ENCODE measurements at regions not wholly inside any gene's neighbourhood (a gene's known extent, or its start where the extent isn't known, plus 50 kb on each side); places are given as distances from the start of the nearest gene placed in this dataset.

- Histone ChIP-seq H3K4me3 (no peak overlapping the region), H3K27ac (no peak overlapping the region), H3K4me1 (replicated peaks in 1 of 2) (no peaks in the 10 kb centered on the region)
- WGBS, 10 experiments = 7 to 100% (median 90%) methylated on average over 1 of the region's 1 CpG; no CpG with 5 or more reads in 4 of the 10 experiments
- no peak for ATAC-seq (replicated peaks in 6 of 8)
- in situ Hi-C loops (cut with MboI; ENCODE audit: low pct_unique_long_range_greater_than_20kb in 2 of 9, low sequenced_read_pairs in 9 of 9, unreplicated experiment in 9 of 9) = no loop called here
These were observed 1153.6 kb downstream of the FLRT2 start for GRCh38 chr14:86683561-86683960.

- no peaks in the 10 kb centered on the region for H3K4me1 ChIP-seq (replicated peaks in 1 of 2)
- no peak for ATAC-seq (replicated peaks in 6 of 8)
- WGBS, 10 experiments = 0 to 90% (median 76%) methylated on average over 1 to 3 of the region's 3 CpGs; no CpG with 5 or more reads in 4 of the 10 experiments
- in situ Hi-C loops (cut with MboI; ENCODE audit: low pct_unique_long_range_greater_than_20kb in 2 of 9, low sequenced_read_pairs in 9 of 9, unreplicated experiment in 9 of 9) = no loop called here
- H3K4me3 ChIP-seq = no peak overlapping the region
- H3K27ac ChIP-seq = no peak overlapping the region
These were observed 1145.1 kb downstream of the FLRT2 start for GRCh38 chr14:86675059-86675458.

GRCh38 chr14:86673523-86673969 lies 1143.6 kb downstream of the FLRT2 start:
- no peak for ATAC-seq (replicated peaks in 6 of 8)
- H3K4me3 ChIP-seq = no peak overlapping the region
- no peak overlapping the region for H3K27ac ChIP-seq
- in situ Hi-C loops (cut with MboI; ENCODE audit: low pct_unique_long_range_greater_than_20kb in 2 of 9, low sequenced_read_pairs in 9 of 9, unreplicated experiment in 9 of 9) = no loop called here
- no peaks in the 10 kb centered on the region for H3K4me1 ChIP-seq (replicated peaks in 1 of 2)

GRCh38 chr14:86672080-86672479 lies 1142.1 kb downstream of the FLRT2 start:
- in situ Hi-C loops (cut with MboI; ENCODE audit: low pct_unique_long_range_greater_than_20kb in 2 of 9, low sequenced_read_pairs in 9 of 9, unreplicated experiment in 9 of 9) = no loop called here
- ATAC-seq (replicated peaks in 6 of 8) = peak in 1 of 8 experiments; percentile 61
- Histone ChIP-seq H3K4me3 (no peak overlapping the region), H3K27ac (no peak overlapping the region), H3K4me1 (replicated peaks in 1 of 2) (no peaks in the 10 kb centered on the region)
- WGBS, 10 experiments = 7 to 100% (median 81%) methylated on average over 1 to 2 of the region's 2 CpGs

GRCh38 chr14:86665975-86666374 lies 1136.0 kb downstream of the FLRT2 start:
- Histone ChIP-seq H3K4me3 (no peak overlapping the region), H3K27ac (no peak overlapping the region), H3K4me1 (replicated peaks in 1 of 2) (no peaks in the 10 kb centered on the region)
- no peak for ATAC-seq (replicated peaks in 6 of 8)
- in situ Hi-C loops (cut with MboI; ENCODE audit: low pct_unique_long_range_greater_than_20kb in 2 of 9, low sequenced_read_pairs in 9 of 9, unreplicated experiment in 9 of 9) = no loop called here
- 14 to 75% (median 29%) methylated on average over 1 of the region's 1 CpG; no CpG with 5 or more reads in 6 of the 10 experiments for WGBS, 10 experiments

GRCh38 chr14:86662334-86662733 lies 1132.4 kb downstream of the FLRT2 start:
- ATAC-seq (replicated peaks in 6 of 8) = no peak
- 24 to 97% (median 75%) methylated on average over 2 to 3 of the region's 3 CpGs for WGBS, 10 experiments
- Histone ChIP-seq H3K27ac (no peak overlapping the region), H3K4me3 (no peak overlapping the region), H3K4me1 (replicated peaks in 1 of 2) (no peaks in the 10 kb centered on the region)
- in situ Hi-C loops (cut with MboI; ENCODE audit: low pct_unique_long_range_greater_than_20kb in 2 of 9, low sequenced_read_pairs in 9 of 9, unreplicated experiment in 9 of 9) = no loop called here

- in situ Hi-C loops (cut with MboI; ENCODE audit: low pct_unique_long_range_greater_than_20kb in 2 of 9, low sequenced_read_pairs in 9 of 9, unreplicated experiment in 9 of 9) = no loop called here
- H3K4me3 ChIP-seq = no peak overlapping the region
- peaks cover 0 to 3% of the 10 kb centered on the region in 2 donors for H3K4me1 ChIP-seq (replicated peaks in 1 of 2)
- ATAC-seq (replicated peaks in 6 of 8) = peak in 2 of 8 experiments; percentile 23 to 34
- WGBS, 10 experiments = 25 to 80% (median 57%) methylated on average over 1 to 8 of the region's 8 CpGs
- H3K27ac ChIP-seq = no peak overlapping the region
These were observed 1124.7 kb downstream of the FLRT2 start for GRCh38 chr14:86654558-86655184.

- 6 to 100% (median 87%) methylated on average over 1 to 4 of the region's 4 CpGs for WGBS, 10 experiments
- no peak overlapping the region for H3K27ac ChIP-seq
- H3K4me3 ChIP-seq = no peak overlapping the region
- in situ Hi-C loops (cut with MboI; ENCODE audit: low pct_unique_long_range_greater_than_20kb in 2 of 9, low sequenced_read_pairs in 9 of 9, unreplicated experiment in 9 of 9) = no loop called here
- peaks cover 0 to 3% of the 10 kb centered on the region in 2 donors for H3K4me1 ChIP-seq (replicated peaks in 1 of 2)
- ATAC-seq (replicated peaks in 6 of 8) = no peak
These were observed 1122.6 kb downstream of the FLRT2 start for GRCh38 chr14:86652526-86652925.

- Histone ChIP-seq H3K4me1 (replicated peaks in 1 of 2) (no peaks in the 10 kb centered on the region), H3K4me3 (no peak overlapping the region), H3K27ac (no peak overlapping the region)
- in situ Hi-C loops (cut with MboI; ENCODE audit: low pct_unique_long_range_greater_than_20kb in 2 of 9, low sequenced_read_pairs in 9 of 9, unreplicated experiment in 9 of 9) = no loop called here
- no peak for ATAC-seq (replicated peaks in 6 of 8)
- WGBS, 10 experiments = 5 to 85% (median 69%) methylated on average over 1 to 4 of the region's 4 CpGs; no CpG with 5 or more reads in 1 of the 10 experiments
These were observed 1117.0 kb downstream of the FLRT2 start for GRCh38 chr14:86646696-86647690.

GRCh38 chr14:86646125-86646524 lies 1116.2 kb downstream of the FLRT2 start:
- in situ Hi-C loops (cut with MboI; ENCODE audit: low pct_unique_long_range_greater_than_20kb in 2 of 9, low sequenced_read_pairs in 9 of 9, unreplicated experiment in 9 of 9) = no loop called here
- WGBS, 10 experiments = 83% methylated on average over 1 of the region's 5 CpGs; no CpG with 5 or more reads in 9 of the 10 experiments

GRCh38 chr14:86641310-86641709 lies 1111.4 kb downstream of the FLRT2 start:
- in situ Hi-C loops (cut with MboI; ENCODE audit: low pct_unique_long_range_greater_than_20kb in 2 of 9, low sequenced_read_pairs in 9 of 9, unreplicated experiment in 9 of 9) = no loop called here
- Histone ChIP-seq H3K4me3 (no peak overlapping the region), H3K4me1 (replicated peaks in 1 of 2) (no peaks in the 10 kb centered on the region), H3K27ac (no peak overlapping the region)
- no peak for ATAC-seq (replicated peaks in 6 of 8)

More at GRCh38 chr14:86646125-86646524, 1116.2 kb downstream of the FLRT2 start:
- ATAC-seq (replicated peaks in 6 of 8) = no peak
- no peak overlapping the region for H3K4me3 ChIP-seq
- H3K4me1 ChIP-seq (replicated peaks in 1 of 2) = no peaks in the 10 kb centered on the region
- H3K27ac ChIP-seq = no peak overlapping the region

- 0 to 100% (median 60%) methylated on average over 1 to 3 of the region's 3 CpGs; no CpG with 5 or more reads in 2 of the 10 experiments for WGBS, 10 experiments
- in situ Hi-C loops (cut with MboI; ENCODE audit: low pct_unique_long_range_greater_than_20kb in 2 of 9, low sequenced_read_pairs in 9 of 9, unreplicated experiment in 9 of 9) = no loop called here
- ATAC-seq (replicated peaks in 6 of 8) = no peak
- Histone ChIP-seq H3K27ac (no peak overlapping the region), H3K4me3 (no peak overlapping the region), H3K4me1 (replicated peaks in 1 of 2) (no peaks in the 10 kb centered on the region)
These were observed 1110.3 kb downstream of the FLRT2 start for GRCh38 chr14:86640288-86640687.

- in situ Hi-C loops (cut with MboI; ENCODE audit: low pct_unique_long_range_greater_than_20kb in 2 of 9, low sequenced_read_pairs in 9 of 9, unreplicated experiment in 9 of 9) = no loop called here
These were observed 1109.7 kb downstream of the FLRT2 start for GRCh38 chr14:86639666-86640065.

More at GRCh38 chr14:86639666-86640065, 1109.7 kb downstream of the FLRT2 start:
- no peak for ATAC-seq (replicated peaks in 6 of 8)
- Histone ChIP-seq H3K4me3 (no peak overlapping the region), H3K27ac (no peak overlapping the region), H3K4me1 (replicated peaks in 1 of 2) (no peaks in the 10 kb centered on the region)
